ENCODE measurements at regions not wholly inside any gene's neighbourhood (a gene's known extent, or its start where the extent isn't known, plus 50 kb on each side); places are given as distances from the start of the nearest gene placed in this dataset.
"Not testable (repeated sequence)": the region's sequence is repeated elsewhere in the genome, so short reads cannot be mapped to it uniquely, and the experiment has no call there.

GRCh38 chr3:177835917-177836316 lies 638.6 kb upstream of the TBL1XR1 start:
- no peak for DNase-seq

- DNase-seq: no peak
Observed at GRCh38 chr3:177836671-177837070, 639.4 kb upstream of the TBL1XR1 start.

- no peak for DNase-seq
Observed at GRCh38 chr3:177837951-177838655, 640.8 kb upstream of the TBL1XR1 start.

- no peak for DNase-seq
Observed at GRCh38 chr3:177838766-177839350, 641.6 kb upstream of the TBL1XR1 start.

- DNase-seq: no peak
Observed at GRCh38 chr3:177842302-177842701, 645.0 kb upstream of the TBL1XR1 start.

- no peak for DNase-seq
Observed at GRCh38 chr3:177842743-177843734, 645.8 kb upstream of the TBL1XR1 start.

GRCh38 chr3:177852001-177852807 lies 654.9 kb upstream of the TBL1XR1 start:
- DNase-seq: no peak

GRCh38 chr3:177855021-177855420 lies 657.7 kb upstream of the TBL1XR1 start:
- DNase-seq: no peak

GRCh38 chr3:177860184-177860583 lies 662.9 kb upstream of the TBL1XR1 start:
- no peak for DNase-seq

GRCh38 chr3:177862962-177863491 lies 665.7 kb upstream of the TBL1XR1 start:
- DNase-seq: no peak

GRCh38 chr3:177871267-177871666 lies 665.0 kb upstream of the KCNMB2 start:
- DNase-seq: not testable (repeated sequence)

GRCh38 chr3:177878192-177878591 lies 658.0 kb upstream of the KCNMB2 start:
- no peak for DNase-seq

GRCh38 chr3:177878957-177879356 lies 657.3 kb upstream of the KCNMB2 start:
- no peak for DNase-seq

GRCh38 chr3:177881351-177881750 lies 654.9 kb upstream of the KCNMB2 start:
- no peak for DNase-seq

- no peak for DNase-seq
Observed at GRCh38 chr3:177882124-177882648, 654.0 kb upstream of the KCNMB2 start.

GRCh38 chr3:177883091-177883490 lies 653.1 kb upstream of the KCNMB2 start:
- no peak for DNase-seq

- DNase-seq: no peak
Observed at GRCh38 chr3:177883957-177884356, 652.3 kb upstream of the KCNMB2 start.

GRCh38 chr3:177885063-177885462 lies 651.2 kb upstream of the KCNMB2 start:
- DNase-seq: no peak

GRCh38 chr3:177886501-177886900 lies 649.7 kb upstream of the KCNMB2 start:
- DNase-seq: no peak

GRCh38 chr3:177887475-177887874 lies 648.8 kb upstream of the KCNMB2 start:
- DNase-seq: no peak

GRCh38 chr3:177889161-177889560 lies 647.1 kb upstream of the KCNMB2 start:
- DNase-seq: no peak
